GM23338 (cell line): ENCODE measurements at regions not wholly inside any gene's neighbourhood (a gene's known extent, or its start where the extent isn't known, plus 50 kb on each side); places are given as distances from the start of the nearest gene placed in this dataset.

Experiments
- ATAC-seq: fragments of 200-7000 bp; cut with Tn5 transposase; 3 replicates; pipeline ENCODE4 v1.9.1; 2020
- DNase-seq: peaks from one replicate; pipeline ENCODE4 v3.0.0-alpha.2; 2015; ENCODE audit warnings: low spot score
- H2AFZ ChIP-seq: fragments of 200-600 bp; sonication (generic); 2 replicates; pipeline ENCODE4 v1.8.0; 2016; ENCODE audit warnings: antibody characterized with exemption, mild to moderate bottlenecking, moderate library complexity
- H3F3A ChIP-seq: fragments of 200-600 bp; sonication (generic); replicated peaks from 2 replicates; pipeline ENCODE4 v1.8.0; 2017; ENCODE audit warnings: antibody characterized with exemption, mixed run types, low read depth
- H3K27ac ChIP-seq: fragments of 200-600 bp; sonication (generic); 2 replicates; pipeline ENCODE4 v1.6.1; 2016; ENCODE audit warnings: low read depth
- H3K27me3 ChIP-seq: fragments of 200-600 bp; sonication (generic); 2 replicates; pipeline ENCODE4 v1.8.0; 2016; ENCODE audit warnings: mild to moderate bottlenecking, mixed run types, moderate library complexity; ENCODE audit not compliant: insufficient read depth
- H3K36me3 ChIP-seq: fragments of 200-600 bp; sonication (generic); 2 replicates; pipeline ENCODE4 v1.8.0; 2016; ENCODE audit warnings: mild to moderate bottlenecking; ENCODE audit not compliant: insufficient read depth
- H3K4me1 ChIP-seq: fragments of 200-600 bp; sonication (generic); 2 replicates; pipeline ENCODE4 v1.8.0; 2016; ENCODE audit warnings: mild to moderate bottlenecking, moderate library complexity; ENCODE audit not compliant: insufficient read depth
- H3K4me2 ChIP-seq: fragments of 200-600 bp; sonication (generic); 2 replicates; pipeline ENCODE4 v1.7.1; 2017; ENCODE audit warnings: mixed run types
- H3K4me3 ChIP-seq: fragments of 200-600 bp; sonication (generic); 2 replicates; pipeline ENCODE4 v1.6.1; 2016; ENCODE audit warnings: mixed run types
- H3K79me2 ChIP-seq: fragments of 200-600 bp; sonication (generic); replicated peaks from 2 replicates; pipeline ENCODE4 v1.8.0; 2017; ENCODE audit warnings: mild to moderate bottlenecking; ENCODE audit not compliant: insufficient read depth
- H3K9me2 ChIP-seq: fragments of 200-600 bp; sonication (generic); 2 replicates; pipeline ENCODE4 v1.8.0; 2017; ENCODE audit not compliant: insufficient read depth
- H4K20me1 ChIP-seq: fragments of 200-600 bp; sonication (generic); replicated peaks from 2 replicates; pipeline ENCODE4 v1.8.0; 2017; ENCODE audit warnings: mild to moderate bottlenecking; ENCODE audit not compliant: insufficient read depth
- H3K27ac Mint-ChIP-seq: 2 replicates; pipeline ENCODE4 v1.8.0; 2020; ENCODE audit warnings: inconsistent platforms, mild to moderate bottlenecking, moderate library complexity, mixed read lengths
- H3K27me3 Mint-ChIP-seq: 3 replicates; pipeline ENCODE4 v1.8.0; 2022; ENCODE audit warnings: low read depth, mild to moderate bottlenecking, moderate library complexity, mixed read lengths, inconsistent platforms; ENCODE audit not compliant: insufficient read depth, poor library complexity
- H3K36me3 Mint-ChIP-seq: 3 replicates; pipeline ENCODE4 v1.8.0; 2021; ENCODE audit warnings: low read depth, mild to moderate bottlenecking, inconsistent platforms, moderate library complexity, mixed read lengths
- H3K4me1 Mint-ChIP-seq: 3 replicates; pipeline ENCODE4 v1.8.0; 2020; ENCODE audit warnings: mild to moderate bottlenecking, inconsistent platforms, mixed read lengths
- H3K4me3 Mint-ChIP-seq: 3 replicates; pipeline ENCODE4 v1.8.0; 2021; ENCODE audit warnings: moderate library complexity, mild to moderate bottlenecking, inconsistent platforms, mixed read lengths
- H3K9me3 Mint-ChIP-seq: 3 replicates; pipeline ENCODE4 v1.8.0; 2020; ENCODE audit warnings: moderate library complexity, mild to moderate bottlenecking, inconsistent platforms, mixed read lengths
- CTCF ChIP-seq, 2 experiments: fragments of 200-600 bp in 1 of 2; sonication (generic) in 1 of 2; conservative IDR thresholded peaks; 2 replicates each; pipeline versions ENCODE4 v1.5.1 to v1.6.1; 2016 to 2017; ENCODE audit warnings: antibody characterized with exemption in 2 of 2, low read depth in 2 of 2, mild to moderate bottlenecking in 2 of 2, moderate library complexity in 1 of 2
- EZH2 ChIP-seq: fragments of 200-600 bp; sonication (generic); IDR thresholded peaks from one replicate; pipeline ENCODE4 v1.8.0; 2017; ENCODE audit warnings: antibody characterized with exemption, mild to moderate bottlenecking, low read depth; ENCODE audit not compliant: unreplicated experiment
- EZH2phosphoT487 ChIP-seq: fragments of 200-600 bp; sonication (generic); IDR thresholded peaks from one replicate; pipeline ENCODE4 v1.8.1; 2018; ENCODE audit warnings: antibody characterized with exemption; ENCODE audit not compliant: unreplicated experiment
- NANOG ChIP-seq: IDR thresholded peaks from 2 replicates; pipeline ENCODE4 v1.6.1; 2016; ENCODE audit warnings: antibody characterized with exemption, borderline replicate concordance
- POLR2AphosphoS5 ChIP-seq: IDR thresholded peaks from 2 replicates; pipeline ENCODE4 v1.6.1; 2016; ENCODE audit warnings: antibody characterized with exemption, low read depth
- STAT1 ChIP-seq: IDR thresholded peaks from one replicate; pipeline ENCODE4 v1.6.1; 2016; ENCODE audit warnings: antibody characterized with exemption; ENCODE audit not compliant: unreplicated experiment
- ZNF331 ChIP-seq: fragments of 250-450 bp; sonication (Bioruptor Pico); IDR thresholded peaks from 2 replicates; pipeline ENCODE4 v1.5.0; 2020; ENCODE audit warnings: low read depth, mild to moderate bottlenecking, moderate library complexity

GRCh38 chr4:33171873-33172525, 2451.8 kb downstream of the PCDH7 start:
- ATAC-seq (no peak), DNase-seq (no peak)
- Histone ChIP-seq H3F3A (no peaks in the 10 kb centered on the region), H2AFZ (no peak overlapping the region), H4K20me1 (no peaks in the 10 kb centered on the region), H3K79me2 (no peaks in the 10 kb centered on the region), H3K4me1 (peaks cover 9% of the 10 kb centered on the region), H3K4me2 (no peak overlapping the region), H3K4me3 (no peak overlapping the region), H3K27ac (no peak overlapping the region), H3K36me3 (no peaks in the 10 kb centered on the region), H3K27me3 (no peaks in the 10 kb centered on the region), H3K9me2 (no peaks in the 10 kb centered on the region; the same call in 1 of the 2 replicates)
- H3K4me1 Mint-ChIP-seq, result peaks cover 11% of the 10 kb centered on the region; the same call in 2 of the 3 replicates
- H3K27me3 Mint-ChIP-seq, result peaks cover 3% of the 10 kb centered on the region
- H3K4me3 Mint-ChIP-seq, result no peak overlapping the region
- no peaks in the 10 kb centered on the region for H3K36me3 Mint-ChIP-seq
- no peak for TF ChIP-seq NANOG
- H3K27ac Mint-ChIP-seq, result no peak overlapping the region
- no peaks in the 10 kb centered on the region for H3K9me3 Mint-ChIP-seq

GRCh38 chr4:33176566-33176965, 2456.4 kb downstream of the PCDH7 start:
- Histone ChIP-seq H3K9me2 (no peaks in the 10 kb centered on the region; the same call in 1 of the 2 replicates), H4K20me1 (no peaks in the 10 kb centered on the region), H2AFZ (no peak overlapping the region), H3F3A (no peaks in the 10 kb centered on the region), H3K4me1 (peaks cover 10% of the 10 kb centered on the region), H3K36me3 (no peaks in the 10 kb centered on the region), H3K79me2 (no peaks in the 10 kb centered on the region), H3K4me3 (no peak overlapping the region), H3K27ac (no peak overlapping the region), H3K4me2 (no peak overlapping the region), H3K27me3 (no peaks in the 10 kb centered on the region)
- no peak for ATAC-seq
- H3K4me1 Mint-ChIP-seq, result peaks cover 12% of the 10 kb centered on the region; the same call in 2 of the 3 replicates
- peaks cover 3% of the 10 kb centered on the region for H3K27me3 Mint-ChIP-seq
- DNase-seq, result no peak
- H3K27ac Mint-ChIP-seq, result peak overlapping the region; percentile 72; the same call in 1 of the 2 replicates
- H3K9me3 Mint-ChIP-seq, result no peaks in the 10 kb centered on the region
- no peak for TF ChIP-seq POLR2AphosphoS5
- 0 out of 2 replicates have a peak, but pooled peaks have one; percentile 12 for TF ChIP-seq NANOG
- no peak overlapping the region for H3K4me3 Mint-ChIP-seq
- H3K36me3 Mint-ChIP-seq, result no peaks in the 10 kb centered on the region

- no peaks in the 10 kb centered on the region for H3K79me2 ChIP-seq
- H4K20me1 ChIP-seq, result no peaks in the 10 kb centered on the region
- DNase-seq, result no peak
- H3K27ac ChIP-seq, result no peak overlapping the region
- peaks cover 5% of the 10 kb centered on the region; the same call in 1 of the 3 replicates for H3K36me3 Mint-ChIP-seq
- no peaks in the 10 kb centered on the region for H3F3A ChIP-seq
- H3K9me2 ChIP-seq, result peaks cover 3% of the 10 kb centered on the region
- H3K4me1 ChIP-seq, result 0 out of 2 replicates have a peak, but pooled peaks cover 5% of the 10 kb centered on the region
- no peak for ATAC-seq
- H3K27me3 ChIP-seq, result no peaks in the 10 kb centered on the region
- H3K4me3 Mint-ChIP-seq, result no peak overlapping the region
- peaks cover 11% of the 10 kb centered on the region for H3K9me3 Mint-ChIP-seq
- no peak overlapping the region for H3K4me2 ChIP-seq
- no peaks in the 10 kb centered on the region for H3K4me1 Mint-ChIP-seq
- H3K36me3 ChIP-seq, result no peaks in the 10 kb centered on the region
- no peaks in the 10 kb centered on the region for H3K27me3 Mint-ChIP-seq
- peak overlapping the region; percentile 53; the same call in 1 of the 2 replicates for H2AFZ ChIP-seq
- no peak overlapping the region for H3K4me3 ChIP-seq
- H3K27ac Mint-ChIP-seq, result no peak overlapping the region
- no peak for TF ChIP-seq CTCF (conservative IDR thresholded peaks at IDR 0.05; ENCODE audit: low read depth in 2 of 2)
- no peak for TF ChIP-seq EZH2phosphoT487
- no peak for TF ChIP-seq EZH2
- TF ChIP-seq STAT1, result no peak
- TF ChIP-seq ZNF331 (CRISPR knock-in tag), result no peak
These were observed 2464.6 kb downstream of the PCDH7 start for GRCh38 chr4:33184657-33185290.
